Ishikawa (cell line): ENCODE measurements at regions not wholly inside any gene's neighbourhood (a gene's known extent, or its start where the extent isn't known, plus 50 kb on each side); places are given as distances from the start of the nearest gene placed in this dataset.

Experiments
- CEBPB ChIP-seq: IDR thresholded peaks from 2 replicates; pipeline ENCODE4 v1.6.1; 2012
- CREB1 ChIP-seq: IDR thresholded peaks from 2 replicates; pipeline ENCODE4 v1.6.1; 2012; ENCODE audit warnings: low read depth
- EGR1 ChIP-seq: IDR thresholded peaks from 2 replicates; pipeline ENCODE4 v1.6.1; 2012
- EP300 ChIP-seq: IDR thresholded peaks from 2 replicates; pipeline ENCODE4 v1.6.1; 2012; ENCODE audit warnings: borderline replicate concordance
- FOXM1 ChIP-seq: IDR thresholded peaks from 2 replicates; pipeline ENCODE4 v1.6.1; 2012; ENCODE audit warnings: low read depth, borderline replicate concordance
- NFIC ChIP-seq: IDR thresholded peaks from 2 replicates; pipeline ENCODE4 v1.6.1; 2012
- RAD21 ChIP-seq: IDR thresholded peaks from 2 replicates; pipeline ENCODE4 v1.6.1; 2012; ENCODE audit warnings: low read depth
- REST ChIP-seq: IDR thresholded peaks from 2 replicates; pipeline ENCODE4 v1.6.1; 2012; ENCODE audit warnings: low read depth, mild to moderate bottlenecking
- TAF1 ChIP-seq: IDR thresholded peaks from 2 replicates; pipeline ENCODE4 v1.6.1; 2012; ENCODE audit warnings: low read depth, mild to moderate bottlenecking
- TCF12 ChIP-seq: IDR thresholded peaks from 2 replicates; pipeline ENCODE4 v1.6.1; 2012; ENCODE audit warnings: low read depth
- TEAD4 ChIP-seq: IDR thresholded peaks from 2 replicates; pipeline ENCODE4 v1.6.1; 2012
- USF1 ChIP-seq: IDR thresholded peaks from 2 replicates; pipeline ENCODE4 v1.6.1; 2012
- YY1 ChIP-seq: IDR thresholded peaks from 2 replicates; pipeline ENCODE4 v1.6.1; 2012; ENCODE audit warnings: low read depth
- ZBTB7A ChIP-seq: IDR thresholded peaks from 2 replicates; pipeline ENCODE4 v1.6.1; 2012; ENCODE audit warnings: low read depth
- TF ChIP-seq, protein P1 (sequence below): IDR thresholded peaks from 2 replicates; pipeline ENCODE4 v1.6.1; 2012

DNA sequence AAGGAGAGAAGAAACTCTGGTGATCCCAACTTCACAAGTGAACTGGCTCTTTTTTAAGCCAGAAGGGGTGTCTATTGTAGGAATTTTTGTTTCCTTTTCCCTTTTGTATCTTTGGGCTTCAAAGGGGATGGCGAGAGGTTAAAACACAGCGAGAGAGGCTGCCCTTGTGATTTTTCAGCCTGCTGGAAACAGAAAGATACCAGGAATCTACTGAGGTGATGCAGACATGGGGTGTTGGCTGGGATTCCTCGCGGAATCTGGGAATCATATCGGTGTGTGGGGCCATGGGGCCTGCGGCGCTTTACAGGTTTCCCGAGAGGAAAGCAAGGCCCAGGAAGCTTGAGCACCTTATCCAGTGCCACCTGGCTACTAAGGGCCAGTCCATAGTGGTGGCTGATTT, 99.4 kb upstream of the STX18 start:
- TF ChIP-seq RAD21 (no peak), EGR1 (no peak), CREB1 (no peak), YY1 (no peak), FOXM1 (no peak), CEBPB (no peak), USF1 (no peak), TCF12 (no peak), EP300 (no peak), ZBTB7A (no peak), TEAD4 (no peak), NFIC (no peak)
- TF ChIP-seq, protein P1, sequence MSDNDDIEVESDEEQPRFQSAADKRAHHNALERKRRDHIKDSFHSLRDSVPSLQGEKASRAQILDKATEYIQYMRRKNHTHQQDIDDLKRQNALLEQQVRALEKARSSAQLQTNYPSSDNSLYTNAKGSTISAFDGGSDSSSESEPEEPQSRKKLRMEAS: no peak

GRCh38 chr4:4640692-4641091, 98.8 kb upstream of the STX18 start:
- TF ChIP-seq CREB1 (no peak), RAD21 (no peak), REST (no peak), ZBTB7A (no peak), CEBPB (no peak), FOXM1 (no peak), NFIC (no peak), YY1 (no peak), TEAD4 (no peak), TAF1 (no peak), USF1 (no peak), EP300 (no peak), TCF12 (no peak), EGR1 (no peak)
- TF ChIP-seq, protein P1: no peak

DNA sequence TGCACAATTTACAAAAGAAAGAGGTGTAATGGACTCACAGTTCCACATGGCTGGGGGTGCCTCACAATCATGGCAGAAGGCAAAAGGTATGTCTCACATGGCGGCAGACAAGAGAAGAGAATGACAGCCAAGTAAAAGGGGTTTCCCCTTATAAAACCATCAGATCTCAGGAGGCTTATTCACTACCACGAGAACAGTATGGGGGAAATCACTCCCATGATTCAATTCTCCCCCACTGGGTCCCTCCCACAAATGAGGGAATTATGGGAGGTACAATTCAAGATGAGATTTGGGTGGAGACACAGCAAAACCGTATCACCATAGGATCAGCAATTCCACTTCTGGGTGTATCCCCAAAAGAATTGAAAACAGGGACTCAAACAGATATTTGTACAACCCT, 97.5 kb upstream of the STX18 start:
- TF ChIP-seq CEBPB: no peak
- no peak for TF ChIP-seq FOXM1
- no peak for TF ChIP-seq NFIC
- TF ChIP-seq EGR1: no peak
- no peak for TF ChIP-seq TEAD4
- TF ChIP-seq YY1: no peak
- TF ChIP-seq ZBTB7A: no peak
- TF ChIP-seq TAF1: no peak
- TF ChIP-seq TCF12: no peak
- TF ChIP-seq RAD21: no peak
- TF ChIP-seq, protein P1: no peak

DNA sequence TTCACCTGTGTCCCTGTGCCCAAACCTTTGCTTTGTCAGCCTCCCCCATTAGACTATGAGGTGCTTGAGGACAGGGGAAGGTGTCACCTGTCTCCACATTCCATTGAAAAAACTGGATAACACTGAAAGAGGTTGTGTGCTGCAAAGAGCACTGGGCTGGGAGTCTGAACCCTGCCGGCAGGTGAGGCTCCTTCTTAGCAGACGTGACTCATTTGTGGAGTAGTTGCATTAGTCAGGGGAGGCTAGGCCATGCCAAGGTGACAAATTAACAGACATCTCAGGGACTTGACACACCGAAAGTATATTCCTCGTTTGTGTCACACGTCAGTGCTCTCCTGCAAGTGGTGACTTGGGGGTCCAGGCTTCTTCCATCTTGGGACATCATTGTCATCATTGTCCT, 95.9 kb upstream of the STX18 start:
- TF ChIP-seq ZBTB7A (no peak), NFIC (no peak), YY1 (no peak), REST (no peak), TAF1 (no peak), TEAD4 (no peak), USF1 (no peak), FOXM1 (no peak), EGR1 (no peak), EP300 (no peak), CREB1 (no peak), CEBPB (no peak), RAD21 (no peak), TCF12 (no peak)
- TF ChIP-seq, protein P1: no peak

GRCh38 chr4:4633431-4633830, 91.6 kb upstream of the STX18 start:
- TF ChIP-seq YY1 (no peak), TCF12 (no peak), TEAD4 (no peak), CREB1 (no peak), EGR1 (no peak), FOXM1 (no peak), RAD21 (no peak), CEBPB (no peak)
- TF ChIP-seq, protein P1: no peak
